ENCODE measurements at regions not wholly inside any gene's neighbourhood (a gene's known extent, or its start where the extent isn't known, plus 50 kb on each side); places are given as distances from the start of the nearest gene placed in this dataset.

DNA sequence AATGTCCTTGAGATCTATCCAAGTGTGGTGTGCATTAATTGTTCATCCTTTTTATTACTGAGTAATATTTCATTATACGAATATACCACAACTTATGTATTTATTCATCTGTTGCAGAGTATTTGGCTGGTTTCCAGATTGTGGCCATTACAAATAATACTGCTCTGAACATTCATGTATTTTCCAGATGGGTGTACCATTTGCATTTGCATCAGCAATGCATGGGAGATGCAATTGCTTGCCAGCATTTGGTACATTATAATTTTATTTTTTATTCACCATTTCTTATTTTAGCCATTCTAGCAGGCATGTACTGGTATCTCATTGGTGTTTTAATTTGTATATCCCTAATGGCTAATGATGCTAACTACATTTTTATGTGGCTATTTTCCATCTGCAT is 162.4 kb downstream of the SCG2 start:
- H3K27me3 ChIP-seq, result no peaks in the 10 kb centered on the region
- DNase-seq, result no peak
- no peak overlapping the region for H3K4me3 ChIP-seq
- no peaks in the 10 kb centered on the region for H3K4me1 ChIP-seq
- WGBS, 2 donors, result 55 to 90% methylated on average over 1 of the region's 1 CpG
- intact Hi-C loops (cut with DNase I; ENCODE audit: low total_unique reads), result no loop called here
- H3K9me3 ChIP-seq, result no peaks in the 10 kb centered on the region
- no peak for TF ChIP-seq POLR2A (IDR thresholded peaks at IDR 0.05)
- TF ChIP-seq CTCF (IDR thresholded peaks at IDR 0.05), result no peak
- H3K27ac ChIP-seq, result no peak overlapping the region
- no peaks in the 10 kb centered on the region for H3K36me3 ChIP-seq (ENCODE audit: low read depth, missing control alignments)

- 40 to 44% methylated on average over 2 of the region's 2 CpGs for WGBS, 2 donors
- H3K27ac ChIP-seq, result no peak overlapping the region
- TF ChIP-seq POLR2A (IDR thresholded peaks at IDR 0.05), result no peak
- no peak for TF ChIP-seq CTCF (IDR thresholded peaks at IDR 0.05)
These were observed 159.3 kb downstream of the SCG2 start for GRCh38 chr2:223442847-223443246.

DNA sequence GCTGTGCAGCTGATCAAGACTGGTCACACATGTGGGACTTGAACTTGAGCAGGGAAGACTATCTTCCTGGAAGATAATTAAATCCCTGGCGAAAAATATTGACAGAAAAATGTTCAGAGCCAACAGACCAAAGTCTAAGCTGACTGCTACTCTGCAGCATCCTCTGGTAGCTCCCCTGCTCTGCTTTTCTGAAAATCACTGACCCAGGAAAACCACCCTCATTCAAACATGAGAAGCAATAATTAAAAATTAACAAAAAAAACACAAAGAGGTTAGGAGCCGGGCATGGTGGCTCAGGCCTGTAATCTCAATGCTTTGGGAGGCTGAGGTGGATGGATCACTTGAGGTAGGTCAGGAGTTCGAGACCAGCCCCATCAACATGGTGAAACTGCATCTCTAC is 151.9 kb downstream of the SCG2 start:
- 86 to 93% methylated on average over 3 of the region's 3 CpGs for WGBS, 2 donors
- no peak for DNase-seq
- H3K27me3 ChIP-seq, result no peaks in the 10 kb centered on the region

More at GRCh38 chr2:223442847-223443246, 159.3 kb downstream of the SCG2 start:
- Histone ChIP-seq H3K36me3 (ENCODE audit: low read depth, missing control alignments) (no peaks in the 10 kb centered on the region), H3K4me1 (no peaks in the 10 kb centered on the region), H3K9me3 (no peaks in the 10 kb centered on the region), H3K4me3 (no peak overlapping the region), H3K27me3 (no peaks in the 10 kb centered on the region)
- DNase-seq, result no peak
- intact Hi-C loops (cut with DNase I; ENCODE audit: low total_unique reads), result no loop called here

GRCh38 chr2:223457301-223457700 is 144.9 kb downstream of the SCG2 start:
- no peak for DNase-seq
- no peak overlapping the region for H3K4me3 ChIP-seq
- H3K36me3 ChIP-seq (ENCODE audit: low read depth, missing control alignments), result no peaks in the 10 kb centered on the region
- no peaks in the 10 kb centered on the region for H3K27me3 ChIP-seq
- TF ChIP-seq POLR2A (IDR thresholded peaks at IDR 0.05) (no peak), CTCF (IDR thresholded peaks at IDR 0.05) (no peak)
- H3K4me1 ChIP-seq, result no peaks in the 10 kb centered on the region
- no peak overlapping the region for H3K27ac ChIP-seq
- WGBS, 2 donors, result 77 to 83% methylated on average over 2 of the region's 2 CpGs
- intact Hi-C loops (cut with DNase I; ENCODE audit: low total_unique reads), result no loop called here
- no peaks in the 10 kb centered on the region for H3K9me3 ChIP-seq

More for the DNA sequence above, 151.9 kb downstream of the SCG2 start:
- no peak for TF ChIP-seq POLR2A (IDR thresholded peaks at IDR 0.05)
- TF ChIP-seq CTCF (IDR thresholded peaks at IDR 0.05), result no peak
- H3K4me1 ChIP-seq, result no peaks in the 10 kb centered on the region
- H3K4me3 ChIP-seq, result no peak overlapping the region
- no peaks in the 10 kb centered on the region for H3K9me3 ChIP-seq
- no peak overlapping the region for H3K27ac ChIP-seq
- no peaks in the 10 kb centered on the region for H3K36me3 ChIP-seq (ENCODE audit: low read depth, missing control alignments)
- intact Hi-C loops (cut with DNase I; ENCODE audit: low total_unique reads), result no loop called here

GRCh38 chr2:223459328-223459939 is 142.7 kb downstream of the SCG2 start:
- no peak for DNase-seq
- H3K36me3 ChIP-seq (ENCODE audit: low read depth, missing control alignments), result no peaks in the 10 kb centered on the region
- 50 to 53% methylated on average over 4 of the region's 4 CpGs for WGBS, 2 donors
- intact Hi-C loops (cut with DNase I; ENCODE audit: low total_unique reads), result no loop called here
- no peaks in the 10 kb centered on the region for H3K27me3 ChIP-seq
- TF ChIP-seq CTCF (IDR thresholded peaks at IDR 0.05) (peak in 1 of 3 experiments; percentile 49), POLR2A (IDR thresholded peaks at IDR 0.05) (no peak)
- H3K4me1 ChIP-seq, result no peaks in the 10 kb centered on the region
- H3K27ac ChIP-seq, result no peak overlapping the region
- no peaks in the 10 kb centered on the region for H3K9me3 ChIP-seq
- H3K4me3 ChIP-seq, result no peak overlapping the region
